ENCODE measurements at regions not wholly inside any gene's neighbourhood (a gene's known extent, or its start where the extent isn't known, plus 50 kb on each side); places are given as distances from the start of the nearest gene placed in this dataset.

- no peak for TF ChIP-seq RFX5 (IDR thresholded peaks at IDR 0.05; ENCODE audit: low read length)
- no peak for TF ChIP-seq EP300 (IDR thresholded peaks at IDR 0.05; ENCODE audit: borderline replicate concordance in 1 of 2, low read depth in 1 of 2, low read length in 1 of 2)
- no peak for TF ChIP-seq USF2 (IDR thresholded peaks at IDR 0.05; ENCODE audit: borderline replicate concordance, low read depth, low read length)
- TF ChIP-seq POLR2AphosphoS5 (IDR thresholded peaks at IDR 0.05; ENCODE audit: low read depth, low read length): no peak
- no peak for TF ChIP-seq FOSL2 (IDR thresholded peaks at IDR 0.05; ENCODE audit: borderline replicate concordance, low read depth)
- no peak for TF ChIP-seq TEAD4 (IDR thresholded peaks at IDR 0.05; ENCODE audit: borderline replicate concordance, insufficient read depth)
- no peak for TF ChIP-seq GATA2 (CRISPR knock-in tag; IDR thresholded peaks at IDR 0.05)
- TF ChIP-seq RAD21 (IDR thresholded peaks at IDR 0.05; ENCODE audit: low read length): no peak
- TF ChIP-seq CHD2 (IDR thresholded peaks at IDR 0.05; ENCODE audit: low read length, partially characterized antibody): no peak
- no peak for TF ChIP-seq CTCF (IDR thresholded peaks at IDR 0.05)
- no peak for TF ChIP-seq IRF3 (IDR thresholded peaks at IDR 0.05; ENCODE audit: low read depth, low read length)
- no peak for TF ChIP-seq RXRA (IDR thresholded peaks at IDR 0.05; ENCODE audit: borderline replicate concordance, low read depth)
- no peak for TF ChIP-seq NFIC (IDR thresholded peaks at IDR 0.05; ENCODE audit: borderline replicate concordance)
- TF ChIP-seq GABPA (IDR thresholded peaks at IDR 0.05; ENCODE audit: low read depth): no peak
- TF ChIP-seq FOXM1 (IDR thresholded peaks at IDR 0.05; ENCODE audit: low read depth): no peak
- TF ChIP-seq ELF1 (IDR thresholded peaks at IDR 0.05): no peak
- no peak for TF ChIP-seq SIN3A (IDR thresholded peaks at IDR 0.05; ENCODE audit: borderline replicate concordance, low read depth, low read length)
- no peak for TF ChIP-seq USF1 (IDR thresholded peaks at IDR 0.05; ENCODE audit: borderline replicate concordance, low read depth)
- CTCF ChIA-PET: no interaction called here
- POLR2A ChIA-PET: no interaction called here
These were observed 159.9 kb upstream of the FRMD6 start for GRCh38 chr14:51491776-51492175.

More at GRCh38 chr14:51491776-51492175, 159.9 kb upstream of the FRMD6 start:
- Histone ChIP-seq H3K36me3 (replicated peaks in 1 of 2; ENCODE audit: control insufficient read depth in 1 of 2, insufficient read depth in 2 of 2, low read length in 1 of 2) (no peaks in the 10 kb centered on the region), H3K9me2 (no peaks in the 10 kb centered on the region), H3K9me3 (no peaks in the 10 kb centered on the region), H3K4me2 (no peak overlapping the region), H3K27me3 (ENCODE audit: insufficient read depth) (no peaks in the 10 kb centered on the region), H3K79me2 (ENCODE audit: insufficient read depth) (no peaks in the 10 kb centered on the region), H2AFZ (ENCODE audit: low read depth) (no peak overlapping the region), H3K9ac (no peak overlapping the region), H3K27ac (ENCODE audit: low read depth in 2 of 2, low read length in 1 of 2) (peak overlapping the region; percentile 51 to 88; a peak in 2 of 4 replicates), H3K4me3 (ENCODE audit: low read depth in 2 of 2, low read length in 1 of 2) (no peak overlapping the region), H4K20me1 (ENCODE audit: insufficient read depth) (no peaks in the 10 kb centered on the region), H3K4me1 (ENCODE audit: control insufficient read depth in 1 of 2, insufficient read depth in 2 of 2, low read depth in 1 of 2, low read length in 1 of 2) (peaks cover 6 to 36% of the 10 kb centered on the region in 2 experiments; a peak in 3 of 4 replicates), H3F3A (replicated peaks; ENCODE audit: insufficient read depth) (peaks cover 6% of the 10 kb centered on the region)
- DNase-seq: no peak
- WGBS (ENCODE audit: low lambda C conversion rate): 84% methylated on average over 3 of the region's 3 CpGs

Data from SK-N-SH (cell line).